HCEC 1CT (cell line): ENCODE measurements at regions not wholly inside any gene's neighbourhood (a gene's known extent, or its start where the extent isn't known, plus 50 kb on each side); places are given as distances from the start of the nearest gene placed in this dataset.
A peak's percentile ranks its signal among the peaks of the same experiment; 100 is the strongest.
"Not testable (repeated sequence)": the region's sequence is repeated elsewhere in the genome, so short reads cannot be mapped to it uniquely, and the experiment has no call there.

Experiments
- DNase-seq: peaks from one replicate; pipeline ENCODE4 v3.0.0-alpha.2; 2017

DNA sequence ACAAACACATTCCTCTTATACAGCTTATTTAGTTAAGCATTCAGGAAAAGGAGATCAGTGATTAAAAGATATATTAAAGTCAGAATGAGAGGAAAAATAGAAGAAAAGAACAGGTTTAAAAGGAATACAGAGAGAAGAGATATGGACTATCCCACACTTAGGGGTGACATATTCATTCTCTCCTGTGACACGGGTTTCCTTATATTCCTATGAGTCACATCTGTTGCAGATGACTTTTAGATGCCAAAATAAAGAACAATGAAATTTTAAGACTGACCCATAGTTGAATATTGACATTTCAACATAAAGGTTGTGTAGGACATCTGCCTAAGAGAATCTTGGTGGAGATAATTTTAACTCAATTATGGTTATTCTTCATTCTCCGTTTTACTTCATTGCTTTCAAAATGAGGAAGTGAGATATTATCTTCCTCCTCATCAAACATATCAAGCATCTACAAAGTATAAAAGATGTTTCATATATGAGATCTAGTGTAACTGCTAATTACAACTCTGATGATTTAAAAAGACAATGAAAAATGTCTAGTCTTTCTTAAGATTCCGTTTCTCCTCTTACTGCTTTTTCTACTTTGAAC lies 1336.7 kb upstream of the CITED2 start:
- no peak for DNase-seq

DNA sequence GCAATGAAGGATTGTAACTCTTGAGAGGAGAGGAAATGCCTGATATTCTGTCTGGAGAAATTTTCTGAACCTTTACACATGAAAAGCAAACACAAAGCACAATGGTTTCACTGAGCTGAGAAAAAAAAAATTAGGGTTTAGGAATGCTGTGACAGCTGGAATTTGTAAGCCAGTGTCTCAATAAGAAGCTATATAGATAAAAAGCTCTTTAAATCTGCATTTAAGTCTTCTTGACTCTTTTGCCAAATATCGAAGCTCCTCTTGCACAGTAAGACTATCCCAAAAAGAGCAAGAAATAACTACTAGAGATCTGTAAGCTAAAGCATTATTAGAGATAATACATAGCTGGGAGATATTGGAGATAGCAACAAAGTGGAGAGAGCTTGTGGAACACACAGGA lies 1334.0 kb upstream of the CITED2 start:
- no peak for DNase-seq

DNA sequence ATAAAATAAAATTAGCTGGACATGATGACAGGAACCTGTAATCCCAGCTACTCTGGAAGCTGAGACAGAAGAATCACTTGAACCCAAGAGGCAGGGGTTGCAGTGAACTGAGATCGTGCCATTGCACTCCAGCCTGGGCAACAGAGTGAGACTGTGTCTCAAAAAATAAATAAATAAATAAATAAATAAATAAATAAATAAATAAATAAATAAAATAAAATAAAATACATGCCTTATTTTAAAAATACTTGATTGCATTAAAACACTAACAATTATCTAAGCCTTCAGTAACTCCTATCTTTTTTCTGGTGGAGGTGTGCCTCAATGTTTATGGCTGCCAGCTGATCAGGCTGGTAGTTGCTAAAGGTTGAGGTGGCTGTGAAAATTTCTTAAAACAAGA lies 1329.6 kb upstream of the CITED2 start:
- DNase-seq = not testable (repeated sequence)

GRCh38 chr6:140697585-140697984 lies 1323.1 kb upstream of the CITED2 start:
- no peak for DNase-seq

DNA sequence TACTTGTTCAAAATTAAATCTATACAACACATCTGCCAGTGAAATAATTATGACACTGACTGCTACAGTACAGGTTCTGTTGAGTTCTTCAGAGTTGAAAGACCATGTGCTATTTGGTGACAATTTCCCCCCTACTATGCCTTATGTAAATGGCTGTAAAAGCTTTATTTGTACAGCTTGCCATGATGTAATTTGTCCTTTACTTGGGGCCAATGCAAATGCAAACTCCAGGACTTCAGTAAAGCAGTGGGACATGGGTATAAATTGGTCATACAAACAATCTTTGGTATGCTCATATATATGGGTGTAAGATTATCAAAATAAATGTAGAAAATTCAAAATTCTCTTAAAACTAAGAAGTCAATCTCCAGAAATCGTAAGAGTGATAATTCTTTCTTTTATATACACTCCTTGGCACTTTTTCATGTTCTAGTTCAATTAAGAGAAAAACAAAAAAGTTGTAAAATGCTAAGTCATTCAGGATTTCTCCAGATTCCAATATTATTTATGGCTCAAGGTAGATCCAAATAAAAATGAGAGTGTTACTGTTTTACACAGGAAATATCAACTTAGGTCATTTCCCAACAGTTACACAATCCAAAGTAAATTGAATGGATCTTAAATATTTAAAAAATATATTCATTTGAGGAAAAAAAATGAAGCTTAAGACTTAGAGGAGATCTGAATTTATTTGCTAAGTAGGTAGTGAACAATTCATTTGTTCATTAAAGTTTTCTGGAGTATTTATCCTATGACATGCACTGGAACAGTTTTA lies 1310.5 kb upstream of the CITED2 start:
- DNase-seq = no peak

GRCh38 chr6:140677781-140678528 lies 1303.5 kb upstream of the CITED2 start:
- no peak for DNase-seq

DNA sequence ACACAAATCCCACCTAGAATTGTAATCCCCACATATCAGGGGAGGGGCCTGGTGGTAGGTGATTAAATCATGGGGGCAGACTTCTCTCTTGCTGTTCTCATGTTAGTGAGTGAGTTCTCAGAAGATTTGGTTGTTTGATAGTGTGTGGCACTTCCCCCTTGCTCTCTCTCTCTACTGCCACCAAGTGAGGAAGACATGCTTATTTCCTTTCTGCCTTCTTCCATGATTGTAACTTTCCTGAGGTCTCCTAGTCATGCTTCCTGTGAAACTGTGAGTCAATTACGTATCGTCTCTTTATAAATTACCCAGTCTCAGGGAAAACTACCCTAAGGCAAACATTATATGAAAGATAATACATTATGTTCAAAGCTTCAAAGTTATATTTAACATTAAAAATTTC lies 1297.5 kb upstream of the CITED2 start:
- DNase-seq = peak; percentile 35

GRCh38 chr6:140670021-140670420 lies 1295.6 kb upstream of the CITED2 start:
- peak; percentile 54 for DNase-seq

- no peak for DNase-seq
These were observed 1294.9 kb upstream of the CITED2 start for GRCh38 chr6:140669321-140669720.

GRCh38 chr6:140663772-140664171 lies 1289.3 kb upstream of the CITED2 start:
- no peak for DNase-seq

GRCh38 chr6:140663094-140663493 lies 1288.6 kb upstream of the CITED2 start:
- DNase-seq = no peak

DNA sequence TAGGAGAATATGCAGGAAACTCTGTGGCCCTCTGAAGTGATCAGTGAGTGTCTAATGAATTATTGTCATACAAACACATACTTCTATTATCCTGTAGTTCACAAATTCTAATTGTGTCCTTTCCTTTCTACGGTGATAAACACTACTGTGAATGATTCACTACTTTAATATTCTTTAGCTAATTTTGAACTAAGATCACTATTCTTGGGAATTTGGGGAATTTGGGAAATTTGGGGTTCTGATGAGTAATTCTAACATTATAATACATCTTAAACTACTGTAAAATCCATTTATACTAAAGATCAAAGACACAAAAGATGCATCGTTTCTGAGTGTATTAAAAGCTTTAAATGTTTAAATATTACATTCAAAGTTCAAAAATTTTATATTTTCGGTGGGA lies 1287.2 kb upstream of the CITED2 start:
- DNase-seq = peak; percentile 76

DNA sequence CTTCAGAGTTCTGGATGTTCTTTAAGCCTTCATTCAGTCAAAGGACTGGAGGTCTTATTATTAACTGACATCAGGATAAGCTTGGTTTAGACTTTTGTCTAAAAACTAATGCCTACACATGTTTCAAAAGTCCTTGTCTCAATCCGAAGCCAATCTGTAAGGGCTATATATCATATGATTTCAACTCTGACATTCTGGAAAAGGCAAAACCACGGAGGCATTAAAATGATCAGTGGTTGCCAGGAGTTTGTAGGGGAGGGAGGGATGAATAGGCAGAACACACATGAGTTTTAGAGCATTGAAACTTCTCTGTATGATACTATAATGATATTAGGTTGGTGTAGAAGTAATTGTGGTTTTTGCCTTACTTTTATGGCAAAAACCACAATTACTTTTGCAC lies 1285.8 kb upstream of the CITED2 start:
- peak; percentile 10 for DNase-seq

GRCh38 chr6:140653972-140654371 lies 1279.5 kb upstream of the CITED2 start:
- DNase-seq = no peak

GRCh38 chr6:140653506-140653905 lies 1279.1 kb upstream of the CITED2 start:
- DNase-seq = no peak

- DNase-seq = not testable (repeated sequence)
These were observed 1275.1 kb upstream of the CITED2 start for GRCh38 chr6:140649502-140649901.

- not testable (repeated sequence) for DNase-seq
These were observed 1272.9 kb upstream of the CITED2 start for GRCh38 chr6:140647322-140647721.

DNA sequence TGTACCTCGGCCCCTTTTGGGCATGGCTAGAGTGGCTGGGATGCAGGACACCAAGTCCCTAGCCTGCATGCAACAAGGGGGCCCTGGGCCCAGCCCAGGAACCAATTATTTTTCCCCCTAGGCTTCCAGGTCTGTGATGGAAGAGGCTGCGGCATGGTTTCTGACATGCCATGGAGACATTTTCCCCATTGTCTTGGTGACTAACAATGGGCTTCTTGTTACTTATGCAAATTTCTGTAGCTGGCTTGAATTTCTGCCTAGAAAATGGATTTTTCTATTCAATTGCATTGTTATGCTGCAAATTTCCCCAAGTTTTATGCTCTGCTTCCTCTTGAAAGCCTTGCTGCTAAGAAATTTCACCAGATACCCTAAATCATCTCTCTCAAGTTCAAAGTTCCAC lies 1269.6 kb upstream of the CITED2 start:
- DNase-seq = no peak

- DNase-seq = no peak
These were observed 1267.0 kb upstream of the CITED2 start for GRCh38 chr6:140641412-140641811.

- no peak for DNase-seq
These were observed 1262.5 kb upstream of the CITED2 start for GRCh38 chr6:140636908-140637402.

- no peak for DNase-seq
These were observed 1261.9 kb upstream of the CITED2 start for GRCh38 chr6:140636271-140636907.

- no peak for DNase-seq
These were observed 1252.6 kb upstream of the CITED2 start for GRCh38 chr6:140627002-140627401.

DNA sequence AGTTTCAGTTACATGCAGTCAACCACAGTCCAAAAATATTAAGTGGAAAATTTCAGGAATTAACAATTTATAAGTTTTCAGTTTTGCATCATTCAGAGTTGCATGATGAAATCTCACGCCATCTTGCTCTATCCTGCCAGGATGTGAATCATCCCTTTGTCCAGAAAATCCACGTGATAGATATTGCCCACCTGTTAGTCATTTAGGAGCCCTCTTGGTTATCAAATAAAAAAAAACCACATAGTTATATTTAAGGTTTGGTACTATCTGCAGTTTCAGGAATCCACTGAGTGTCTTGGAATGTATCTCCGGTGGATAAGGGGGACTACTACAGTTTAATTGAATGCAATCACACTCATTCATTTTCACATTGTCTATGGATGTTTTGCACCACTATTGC lies 1249.0 kb upstream of the CITED2 start:
- DNase-seq = peak; percentile 77
